GM12864 (cell line): ENCODE measurements at regions not wholly inside any gene's neighbourhood (a gene's known extent, or its start where the extent isn't known, plus 50 kb on each side); places are given as distances from the start of the nearest gene placed in this dataset.
"Not testable (repeated sequence)": the region's sequence is repeated elsewhere in the genome, so short reads cannot be mapped to it uniquely, and the experiment has no call there.

Experiments used
- DNase-seq: peaks from one replicate; pipeline ENCODE4 v3.0.0-alpha.2; 2011; ENCODE audit warnings: low read depth
- H3K4me3 ChIP-seq: 2 replicates; pipeline ENCODE4 v1.5.1; 2011; ENCODE audit warnings: mild to moderate bottlenecking, low read depth, low read length, control low read depth
- TF ChIP-seq, protein P1 (sequence below): IDR thresholded peaks from 2 replicates; pipeline ENCODE4 v1.5.1; 2011; ENCODE audit warnings: low read depth, mild to moderate bottlenecking, moderate library complexity, low read length, control low read depth, inconsistent platforms; ENCODE audit errors: missing control alignments

DNA sequence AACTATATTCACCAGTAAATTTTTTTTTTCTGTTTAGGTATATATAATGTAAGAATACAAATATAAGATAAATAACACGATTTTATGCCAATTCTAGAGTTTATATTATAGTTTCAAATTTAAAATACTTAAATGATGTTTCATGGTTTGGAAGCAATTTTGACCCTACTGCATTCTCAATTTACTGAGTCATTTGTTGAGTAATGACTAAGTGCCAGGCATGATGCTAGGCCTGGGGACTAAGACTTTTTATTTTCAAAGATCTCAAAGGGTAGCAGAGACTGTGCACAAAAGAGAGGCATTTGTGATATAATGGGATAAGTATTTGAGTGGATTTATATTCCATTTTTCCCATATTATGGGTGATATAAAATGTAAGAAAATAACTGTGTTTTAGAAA is 78.9 kb upstream of the SMIM30 start:
- TF ChIP-seq, protein P1, sequence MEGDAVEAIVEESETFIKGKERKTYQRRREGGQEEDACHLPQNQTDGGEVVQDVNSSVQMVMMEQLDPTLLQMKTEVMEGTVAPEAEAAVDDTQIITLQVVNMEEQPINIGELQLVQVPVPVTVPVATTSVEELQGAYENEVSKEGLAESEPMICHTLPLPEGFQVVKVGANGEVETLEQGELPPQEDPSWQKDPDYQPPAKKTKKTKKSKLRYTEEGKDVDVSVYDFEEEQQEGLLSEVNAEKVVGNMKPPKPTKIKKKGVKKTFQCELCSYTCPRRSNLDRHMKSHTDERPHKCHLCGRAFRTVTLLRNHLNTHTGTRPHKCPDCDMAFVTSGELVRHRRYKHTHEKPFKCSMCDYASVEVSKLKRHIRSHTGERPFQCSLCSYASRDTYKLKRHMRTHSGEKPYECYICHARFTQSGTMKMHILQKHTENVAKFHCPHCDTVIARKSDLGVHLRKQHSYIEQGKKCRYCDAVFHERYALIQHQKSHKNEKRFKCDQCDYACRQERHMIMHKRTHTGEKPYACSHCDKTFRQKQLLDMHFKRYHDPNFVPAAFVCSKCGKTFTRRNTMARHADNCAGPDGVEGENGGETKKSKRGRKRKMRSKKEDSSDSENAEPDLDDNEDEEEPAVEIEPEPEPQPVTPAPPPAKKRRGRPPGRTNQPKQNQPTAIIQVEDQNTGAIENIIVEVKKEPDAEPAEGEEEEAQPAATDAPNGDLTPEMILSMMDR = no peak
- DNase-seq = no peak
- no peak overlapping the region for H3K4me3 ChIP-seq

DNA sequence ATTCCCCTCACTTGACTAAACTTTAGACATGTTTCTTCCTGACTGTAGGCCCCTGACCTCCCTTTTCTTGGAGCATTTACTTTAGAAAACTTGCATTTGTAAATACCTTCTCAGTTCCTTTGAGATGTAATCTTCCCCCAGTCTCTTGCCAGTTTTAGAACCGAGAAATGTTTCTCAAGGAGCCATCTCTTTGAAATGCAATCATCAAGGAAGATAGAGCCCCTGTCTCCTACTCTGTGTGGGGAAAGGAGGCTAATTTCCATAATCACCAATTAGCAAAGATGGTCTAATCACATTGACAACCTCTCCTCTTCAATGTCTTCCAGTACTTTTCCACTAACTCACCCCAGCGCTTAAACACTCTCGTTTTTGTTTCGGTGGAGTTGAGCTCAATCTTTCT is 70.0 kb upstream of the SMIM30 start:
- H3K4me3 ChIP-seq = no peak overlapping the region
- TF ChIP-seq, protein P1 = no peak
- DNase-seq = no peak

DNA sequence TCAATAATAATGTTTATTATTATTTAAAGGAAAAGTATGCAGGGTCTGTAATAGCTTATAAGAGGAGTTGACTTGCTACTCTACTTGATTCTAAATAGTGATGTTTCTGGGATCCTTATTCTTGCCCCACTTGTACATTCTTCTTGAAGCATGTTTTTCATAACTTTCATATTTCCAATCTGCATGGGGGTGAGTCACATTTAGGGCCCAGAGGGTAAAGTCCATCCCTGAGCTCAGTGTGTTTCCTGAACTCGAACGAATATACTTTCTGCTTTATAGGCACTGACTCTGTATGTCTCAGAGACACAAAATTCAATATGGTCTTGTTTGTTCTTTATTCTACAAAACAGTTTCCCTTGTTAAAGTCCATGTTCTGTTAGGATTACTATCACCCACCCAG is 61.0 kb upstream of the SMIM30 start:
- no peak overlapping the region for H3K4me3 ChIP-seq
- no peak for DNase-seq
- TF ChIP-seq, protein P1 = no peak

DNA sequence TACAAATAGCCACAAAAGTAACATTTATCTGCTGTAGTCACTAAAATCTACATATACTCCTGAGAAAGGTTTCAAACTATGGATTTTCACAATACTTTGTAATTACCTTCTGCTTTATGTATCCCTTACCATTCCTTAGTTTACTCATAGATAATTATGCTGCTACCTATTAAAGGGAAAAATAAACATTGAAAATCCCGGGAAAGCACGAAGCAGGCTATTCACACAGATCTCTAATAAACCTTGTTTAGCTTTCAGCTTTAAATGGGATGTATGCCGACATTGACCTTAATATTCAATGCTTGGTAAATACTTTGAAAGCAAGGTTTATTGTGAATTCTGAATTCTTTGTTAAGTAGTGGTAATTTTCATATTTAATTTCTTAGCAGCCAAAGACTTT is 58.5 kb upstream of the SMIM30 start:
- TF ChIP-seq, protein P1 = no peak
- H3K4me3 ChIP-seq = no peak overlapping the region
- DNase-seq = no peak

DNA sequence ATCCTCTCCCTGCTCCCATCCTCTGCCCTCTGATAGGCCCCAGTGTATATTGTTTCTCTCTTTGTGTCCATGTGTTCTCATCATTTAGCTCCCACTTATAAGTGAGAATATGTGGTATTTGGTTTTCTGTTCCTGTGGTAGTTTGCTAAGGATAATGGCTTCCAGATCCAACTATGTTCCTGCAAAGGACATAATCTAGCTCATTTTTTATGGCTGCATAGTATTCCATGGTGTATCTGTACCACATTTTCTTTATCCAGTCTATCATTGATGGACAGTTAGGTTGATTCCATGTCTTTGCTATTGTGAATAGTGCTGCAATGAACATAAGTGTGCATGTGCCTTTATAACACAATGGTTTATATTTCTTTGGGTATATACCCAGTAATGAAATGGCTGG is 57.8 kb upstream of the SMIM30 start:
- not testable (repeated sequence) for H3K4me3 ChIP-seq

DNA sequence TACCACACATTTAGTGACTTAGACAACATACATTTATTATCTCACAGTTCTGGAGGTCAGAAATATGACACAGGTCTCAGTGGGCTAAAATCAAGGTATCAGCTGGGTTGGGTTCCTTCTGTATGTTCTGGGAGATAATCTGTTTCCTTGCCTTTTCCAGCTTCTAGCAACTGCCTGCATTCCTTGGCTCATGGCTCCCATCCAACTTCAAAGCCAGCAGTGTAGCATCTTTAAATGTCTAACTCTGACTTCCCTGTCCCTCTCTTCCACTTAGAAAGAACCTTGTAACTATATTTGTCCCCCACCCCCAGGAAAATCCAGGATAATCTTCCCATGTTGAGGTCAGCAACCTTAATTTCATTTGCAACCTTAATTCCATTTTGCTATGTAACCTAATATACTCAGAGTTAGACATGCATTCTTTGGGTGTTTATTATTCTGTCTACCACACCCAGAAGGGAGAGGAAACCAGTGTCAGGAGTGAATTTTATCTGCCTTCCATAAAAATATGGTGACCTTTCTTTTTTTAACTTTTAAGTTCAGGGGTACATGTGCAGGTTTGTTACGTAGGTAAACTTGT is 57.3 kb upstream of the SMIM30 start:
- TF ChIP-seq, protein P1 = no peak
- no peak for DNase-seq
- H3K4me3 ChIP-seq = no peak overlapping the region

More for the DNA sequence above, 57.8 kb upstream of the SMIM30 start:
- not testable (repeated sequence) for DNase-seq

DNA sequence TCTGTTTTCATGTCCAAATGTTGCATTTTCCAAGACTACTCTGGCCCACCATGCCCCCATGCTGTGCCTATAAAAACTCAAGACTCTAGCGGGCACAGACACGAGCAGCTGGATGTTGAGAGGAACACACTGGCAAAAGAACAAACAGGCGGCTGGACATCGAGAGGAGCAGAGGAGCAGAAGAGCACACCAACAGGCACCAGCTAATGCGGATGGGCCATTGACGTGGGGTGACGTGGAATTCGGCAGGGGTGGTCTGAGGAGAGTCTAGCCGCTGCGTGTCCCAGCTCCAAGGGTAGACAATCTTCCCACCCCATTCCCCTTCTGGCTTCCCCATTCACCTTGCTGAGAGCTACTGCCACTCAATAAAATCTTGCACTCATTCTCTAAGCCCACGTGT is 54.4 kb upstream of the SMIM30 start:
- TF ChIP-seq, protein P1 = no peak
- no peak for DNase-seq
- no peak overlapping the region for H3K4me3 ChIP-seq
